A549 (cell line): ENCODE measurements at regions not wholly inside any gene's neighbourhood (a gene's known extent, or its start where the extent isn't known, plus 50 kb on each side); places are given as distances from the start of the nearest gene placed in this dataset.

Source experiments
- ATAC-seq, 2 experiments: fragments of 200-7000 bp in 1 of 2; fragments of >200 bp in 1 of 2; cut with Nextera tagmentation in 1 of 2; cut with Tn5 transposase in 1 of 2; 3 replicates each; pipeline versions ENCODE4 v1.8.0 to v1.9.1; 2018 to 2020; ENCODE audit warnings: mild to moderate bottlenecking in 1 of 2, moderate library complexity in 1 of 2
- CTCF ChIA-PET: fragments of 300-600 bp; sonication (Branson Sonifier 250); formaldehyde crosslinking; extraction: SDS; loops from one replicate; lab custom pipeline; 2021; ENCODE audit warnings: antibody characterized with exemption, inconsistent platforms; lab: Yijun Ruan, JAX
- POLR2A ChIA-PET: fragments of 350-600 bp; formaldehyde crosslinking; extraction: SDS; loops from one replicate; lab custom pipeline; 2021; ENCODE audit warnings: antibody characterized with exemption, inconsistent platforms; lab: Yijun Ruan, JAX
- DNase-seq, 2 experiments: peaks; one replicate each; pipeline versions ENCODE4 v3.0.0 to v3.0.0-alpha.2; 2011 to 2016; ENCODE audit warnings: low read depth in 1 of 2, low spot score in 1 of 2
- FAIRE-seq: peaks from 2 replicates; lab custom pipeline; 2011; peaks lifted over from hg19 to GRCh38; lab: Jason Lieb, UNC
- H3K27ac ChIP-seq, 2 experiments: fragments of >200 bp; sonication (Bioruptor Twin); formaldehyde crosslinking; 3 replicates each; pipeline ENCODE4 v1.5.1; 2016 to 2017
- H3K4me1 ChIP-seq: fragments of >200 bp; sonication (Bioruptor Twin); formaldehyde crosslinking; 3 replicates; pipeline ENCODE4 v1.6.1; 2016
- H3K4me2 ChIP-seq: fragments of >200 bp; sonication (Bioruptor Twin); formaldehyde crosslinking; 3 replicates; pipeline ENCODE4 v1.6.1; 2016
- H3K4me3 ChIP-seq: fragments of >200 bp; sonication (Bioruptor Twin); formaldehyde crosslinking; 3 replicates; pipeline ENCODE4 v1.5.1; 2016
- H3K9me3 ChIP-seq: fragments of >200 bp; sonication (Bioruptor Twin); formaldehyde crosslinking; 3 replicates; pipeline ENCODE4 v1.6.1; 2016
- BCL3 ChIP-seq: fragments of >200 bp; sonication (Bioruptor Twin); formaldehyde crosslinking; IDR thresholded peaks from 3 replicates; pipeline ENCODE4 v1.6.1; 2016
- BHLHE40 ChIP-seq: IDR thresholded peaks from 2 replicates; pipeline ENCODE4 v1.6.1; 2012; ENCODE audit warnings: low read depth, low read length, inconsistent platforms
- CBX8 ChIP-seq: fragments of 200-600 bp; sonication (generic); IDR thresholded peaks from 2 replicates; pipeline ENCODE4 v1.6.1; 2016
- CHD4 ChIP-seq: fragments of 200-600 bp; sonication (generic); IDR thresholded peaks from 2 replicates; pipeline ENCODE4 v1.6.1; 2016; ENCODE audit warnings: antibody characterized with exemption, mild to moderate bottlenecking, borderline replicate concordance
- E2F6 ChIP-seq: IDR thresholded peaks from 2 replicates; pipeline ENCODE4 v1.6.1; 2012; ENCODE audit warnings: low read depth, borderline replicate concordance
- FOSB ChIP-seq: fragments of 250-450 bp; sonication (Bioruptor Pico); IDR thresholded peaks from 2 replicates; pipeline ENCODE4 v1.5.0; 2020; ENCODE audit warnings: mild to moderate bottlenecking, moderate library complexity
- HDAC2 ChIP-seq: fragments of 200-600 bp; sonication (generic); IDR thresholded peaks from 2 replicates; pipeline ENCODE4 v1.6.1; 2016
- HEYL ChIP-seq: fragments of 250-450 bp; sonication (Bioruptor Pico); IDR thresholded peaks from 2 replicates; pipeline ENCODE4 v1.8.0; 2021; ENCODE audit warnings: mild to moderate bottlenecking, moderate library complexity
- HOXA7 ChIP-seq: fragments of 250-450 bp; sonication (Bioruptor Pico); IDR thresholded peaks from 2 replicates; pipeline ENCODE4 v1.5.0; 2020; ENCODE audit warnings: mild to moderate bottlenecking, moderate library complexity
- HOXB5 ChIP-seq: fragments of 250-450 bp; sonication (Bioruptor Pico); IDR thresholded peaks from 2 replicates; pipeline ENCODE4 v1.5.0; 2020; ENCODE audit warnings: mild to moderate bottlenecking, moderate library complexity
- KDM1A ChIP-seq: fragments of 200-600 bp; sonication (generic); IDR thresholded peaks from 2 replicates; pipeline ENCODE4 v1.6.1; 2016; ENCODE audit warnings: low read depth, mild to moderate bottlenecking
- MYC ChIP-seq: IDR thresholded peaks from 2 replicates; pipeline ENCODE4 v1.6.1; 2012; ENCODE audit warnings: mild to moderate bottlenecking, inconsistent platforms, low read length, improper control_type of control experiment, borderline replicate concordance
- NFE2L2 ChIP-seq: fragments of 150-350 bp; conservative IDR thresholded peaks from 2 replicates; pipeline ENCODE4 v1.6.1; 2014; ENCODE audit warnings: low read length
- PBX3 ChIP-seq: IDR thresholded peaks from 2 replicates; pipeline ENCODE4 v1.6.1; 2012
- POLR2A ChIP-seq: IDR thresholded peaks from 2 replicates; pipeline ENCODE4 v1.6.1; 2012; ENCODE audit warnings: mild to moderate bottlenecking, low read length
- RAD21 ChIP-seq, 2 experiments: fragments of >200 bp in 1 of 2; sonication (Bioruptor Twin) in 1 of 2; formaldehyde crosslinking in 1 of 2; IDR thresholded peaks in 1 of 2; conservative IDR thresholded peaks in 1 of 2; 2 replicates in 1 of 2; 3 replicates in 1 of 2; pipeline ENCODE4 v1.6.1; 2012 to 2018; ENCODE audit warnings: inconsistent platforms in 1 of 2
- SREBF2 ChIP-seq: fragments of 450-650 bp; IDR thresholded peaks from 2 replicates; pipeline ENCODE4 v1.6.1; 2014; ENCODE audit warnings: mild to moderate bottlenecking, moderate library complexity
- TP53 ChIP-seq: fragments of 250-450 bp; sonication (Bioruptor Pico); IDR thresholded peaks from 2 replicates; pipeline ENCODE4 v1.5.0; 2021; ENCODE audit warnings: mild to moderate bottlenecking, moderate library complexity
- ZFP36 ChIP-seq: fragments of 450-650 bp; IDR thresholded peaks from 2 replicates; pipeline ENCODE4 v1.6.1; 2014; ENCODE audit warnings: borderline replicate concordance; ENCODE audit not compliant: partially characterized antibody
- ZNF302 ChIP-seq: fragments of 250-450 bp; sonication (Bioruptor Pico); IDR thresholded peaks from 2 replicates; pipeline ENCODE4 v1.9.0; 2021; ENCODE audit warnings: inconsistent platforms, mild to moderate bottlenecking, moderate library complexity
- ZSCAN20 ChIP-seq: fragments of 250-450 bp; sonication (Bioruptor Pico); IDR thresholded peaks from 2 replicates; pipeline ENCODE4 v1.8.0; 2022; ENCODE audit warnings: mild to moderate bottlenecking, moderate library complexity
- WGBS: methylation state at CpG from one replicate; pipeline ENCODE4 v1.1.6; 2017; ENCODE audit errors: missing lambda C conversion rate; 5-methylcytosine and 5-hydroxymethylcytosine counted together
- TF ChIP-seq, protein P1 (sequence below): IDR thresholded peaks from 2 replicates; pipeline ENCODE4 v1.6.1; 2012
- TF ChIP-seq, protein P2 (sequence below): fragments of 200-600 bp; sonication (generic); IDR thresholded peaks from 2 replicates; pipeline ENCODE4 v1.6.1; 2016; ENCODE audit warnings: antibody characterized with exemption, mild to moderate bottlenecking, moderate library complexity

- no peaks in the 10 kb centered on the region; the same call in 2 of the 3 replicates for H3K9me3 ChIP-seq
- FAIRE-seq (no peak), ATAC-seq (no peak)
- CTCF ChIA-PET, result no interaction called here
- H3K4me1 ChIP-seq, result no peaks in the 10 kb centered on the region
- TF ChIP-seq FOSB (CRISPR knock-in tag) (no peak), RAD21 (conservative IDR thresholded peaks at IDR 0.05 in 1 of 2, IDR thresholded peaks at IDR 0.05 in 1 of 2) (no peak), HDAC2 (no peak), SREBF2 (no peak), ZFP36 (no peak), TP53 (CRISPR knock-in tag) (no peak), HEYL (CRISPR knock-in tag) (no peak), ZSCAN20 (no peak), BCL3 (no peak), BHLHE40 (no peak), NFE2L2 (no peak), E2F6 (no peak), MYC (no peak), HOXA7 (CRISPR knock-in tag) (no peak), KDM1A (no peak), HOXB5 (CRISPR knock-in tag) (no peak), CBX8 (no peak)
- TF ChIP-seq, protein P1, sequence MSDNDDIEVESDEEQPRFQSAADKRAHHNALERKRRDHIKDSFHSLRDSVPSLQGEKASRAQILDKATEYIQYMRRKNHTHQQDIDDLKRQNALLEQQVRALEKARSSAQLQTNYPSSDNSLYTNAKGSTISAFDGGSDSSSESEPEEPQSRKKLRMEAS, result no peak
- TF ChIP-seq, protein P2, sequence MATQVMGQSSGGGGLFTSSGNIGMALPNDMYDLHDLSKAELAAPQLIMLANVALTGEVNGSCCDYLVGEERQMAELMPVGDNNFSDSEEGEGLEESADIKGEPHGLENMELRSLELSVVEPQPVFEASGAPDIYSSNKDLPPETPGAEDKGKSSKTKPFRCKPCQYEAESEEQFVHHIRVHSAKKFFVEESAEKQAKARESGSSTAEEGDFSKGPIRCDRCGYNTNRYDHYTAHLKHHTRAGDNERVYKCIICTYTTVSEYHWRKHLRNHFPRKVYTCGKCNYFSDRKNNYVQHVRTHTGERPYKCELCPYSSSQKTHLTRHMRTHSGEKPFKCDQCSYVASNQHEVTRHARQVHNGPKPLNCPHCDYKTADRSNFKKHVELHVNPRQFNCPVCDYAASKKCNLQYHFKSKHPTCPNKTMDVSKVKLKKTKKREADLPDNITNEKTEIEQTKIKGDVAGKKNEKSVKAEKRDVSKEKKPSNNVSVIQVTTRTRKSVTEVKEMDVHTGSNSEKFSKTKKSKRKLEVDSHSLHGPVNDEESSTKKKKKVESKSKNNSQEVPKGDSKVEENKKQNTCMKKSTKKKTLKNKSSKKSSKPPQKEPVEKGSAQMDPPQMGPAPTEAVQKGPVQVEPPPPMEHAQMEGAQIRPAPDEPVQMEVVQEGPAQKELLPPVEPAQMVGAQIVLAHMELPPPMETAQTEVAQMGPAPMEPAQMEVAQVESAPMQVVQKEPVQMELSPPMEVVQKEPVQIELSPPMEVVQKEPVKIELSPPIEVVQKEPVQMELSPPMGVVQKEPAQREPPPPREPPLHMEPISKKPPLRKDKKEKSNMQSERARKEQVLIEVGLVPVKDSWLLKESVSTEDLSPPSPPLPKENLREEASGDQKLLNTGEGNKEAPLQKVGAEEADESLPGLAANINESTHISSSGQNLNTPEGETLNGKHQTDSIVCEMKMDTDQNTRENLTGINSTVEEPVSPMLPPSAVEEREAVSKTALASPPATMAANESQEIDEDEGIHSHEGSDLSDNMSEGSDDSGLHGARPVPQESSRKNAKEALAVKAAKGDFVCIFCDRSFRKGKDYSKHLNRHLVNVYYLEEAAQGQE, result no peak
- TF ChIP-seq, all 56 proteins: peak for 0
- no peak for DNase-seq
- no peak overlapping the region for H3K27ac ChIP-seq
- no peak overlapping the region for H3K4me2 ChIP-seq
- no peak overlapping the region for H3K4me3 ChIP-seq
- POLR2A ChIA-PET, result no interaction called here
- WGBS, result 86% methylated on average over 3 of the region's 3 CpGs
Measured at GRCh38 chr13:40309881-40310280, 356.6 kb downstream of the FOXO1 start.

DNA sequence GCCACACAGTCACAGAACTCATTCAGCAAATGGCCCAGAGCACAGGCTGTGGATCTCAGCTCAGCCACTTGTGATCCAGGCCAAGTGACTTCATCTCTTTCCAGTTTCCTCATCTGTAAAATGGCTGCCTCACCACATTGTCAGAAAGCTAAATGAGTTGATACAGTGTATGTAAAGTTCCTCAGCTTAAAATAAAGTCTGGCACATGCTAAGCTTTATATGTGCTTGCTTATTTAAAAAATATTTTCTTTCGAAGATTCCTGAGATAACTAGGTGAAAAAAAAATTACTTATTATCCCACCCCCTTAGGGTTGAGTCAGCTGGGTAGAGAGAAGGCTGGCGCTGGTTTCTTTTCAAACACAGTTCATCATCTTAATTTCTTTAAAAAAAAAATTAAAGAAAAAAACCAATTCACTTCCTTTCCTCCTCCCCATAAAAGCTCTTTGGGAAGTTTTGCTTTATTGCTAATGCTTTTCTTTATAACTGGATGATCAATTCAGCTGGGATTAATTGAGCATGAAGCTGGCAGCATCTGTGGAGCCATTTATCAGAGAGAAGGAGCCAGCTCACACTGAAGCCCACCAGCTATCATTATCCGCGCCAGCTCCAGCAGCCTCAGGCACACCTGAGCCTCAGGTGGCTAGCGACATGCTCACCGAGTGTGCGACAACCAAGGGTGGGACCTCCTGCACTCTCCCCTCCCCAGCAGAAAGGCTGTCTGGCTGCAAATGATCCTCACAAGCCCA lies 354.9 kb downstream of the FOXO1 start:
- Histone ChIP-seq H3K4me2 (no peak overlapping the region), H3K4me3 (no peak overlapping the region), H3K27ac (no peak overlapping the region), H3K9me3 (no peaks in the 10 kb centered on the region; the same call in 2 of the 3 replicates), H3K4me1 (no peaks in the 10 kb centered on the region)
- ATAC-seq (no peak), DNase-seq (no peak), FAIRE-seq (no peak)
- ChIA-PET CTCF (interaction anchor here (0.6 kb wide), 1 partner anchor 173 kb away, joined by 3 read pairs; no protein-coding TSS in a partner anchor), POLR2A (no interaction called here)
- TF ChIP-seq PBX3 (no peak), CHD4 (no peak), POLR2A (no peak), ZNF302 (CRISPR knock-in tag) (no peak), RAD21 (conservative IDR thresholded peaks at IDR 0.05 in 1 of 2, IDR thresholded peaks at IDR 0.05 in 1 of 2) (no peak)
- 72% methylated on average over 4 of the region's 7 CpGs for WGBS
